Mesenchymal stem cell (in vitro differentiated cells and primary cell): ENCODE measurements at regions not wholly inside any gene's neighbourhood (a gene's known extent, or its start where the extent isn't known, plus 50 kb on each side); places are given as distances from the start of the nearest gene placed in this dataset.

Source experiments
- DNase-seq: peaks from one replicate; pipeline ENCODE4 v3.0.0-alpha.2; 2013
- H2AFZ ChIP-seq: one replicate; pipeline ENCODE4 v1.6.1; 2013; ENCODE audit warnings: low read depth, mild to moderate bottlenecking, control low read depth, inconsistent platforms, low read length, moderate library complexity
- H2AK5ac ChIP-seq: 2 replicates; pipeline ENCODE4 v1.6.1; 2013; ENCODE audit warnings: low read length, moderate library complexity, mild to moderate bottlenecking, inconsistent platforms; ENCODE audit not compliant: severe bottlenecking
- H2BK120ac ChIP-seq: one replicate; pipeline ENCODE4 v1.6.1; 2013; ENCODE audit warnings: low read depth, mild to moderate bottlenecking, inconsistent platforms, low read length, moderate library complexity
- H2BK12ac ChIP-seq, 2 experiments: one replicate each; pipeline ENCODE4 v1.6.1; 2013; ENCODE audit warnings: inconsistent platforms in 2 of 2, low read length in 2 of 2, mild to moderate bottlenecking in 2 of 2, moderate library complexity in 2 of 2, control low read depth in 1 of 2
- H2BK15ac ChIP-seq: one replicate; pipeline ENCODE4 v1.6.1; 2013; ENCODE audit warnings: mild to moderate bottlenecking, low read depth, inconsistent platforms; ENCODE audit not compliant: poor library complexity, severe bottlenecking
- H2BK5ac ChIP-seq: 2 replicates; pipeline ENCODE4 v1.6.1; 2013; ENCODE audit warnings: low read depth, mild to moderate bottlenecking, low read length, control low read depth, inconsistent platforms; ENCODE audit not compliant: poor library complexity, severe bottlenecking
- H3K14ac ChIP-seq, 2 experiments: one replicate each; pipeline ENCODE4 v1.6.1; 2013; ENCODE audit warnings: inconsistent platforms in 2 of 2, low read length in 2 of 2, control low read depth in 1 of 2, mild to moderate bottlenecking in 1 of 2, moderate library complexity in 1 of 2
- H3K18ac ChIP-seq, 2 experiments: one replicate each; pipeline ENCODE4 v1.6.1; 2013; ENCODE audit warnings: inconsistent platforms in 2 of 2, low read length in 2 of 2, control low read depth in 1 of 2, low read depth in 1 of 2, mild to moderate bottlenecking in 1 of 2
- H3K23ac ChIP-seq, 2 experiments: one replicate each; pipeline ENCODE4 v1.6.1; 2013; ENCODE audit warnings: inconsistent platforms in 2 of 2, low read length in 2 of 2, mild to moderate bottlenecking in 2 of 2, moderate library complexity in 2 of 2, control low read depth in 1 of 2
- H3K27ac ChIP-seq: 2 replicates; pipeline ENCODE4 v1.5.1; 2013; ENCODE audit warnings: mild to moderate bottlenecking, moderate library complexity, low read length, control low read depth, inconsistent platforms; ENCODE audit not compliant: poor library complexity, severe bottlenecking
- H3K27me3 ChIP-seq, 2 experiments: 2 replicates each; pipeline versions ENCODE4 v1.6.1 to v1.7.0; 2013; ENCODE audit warnings: low read length in 2 of 2, mild to moderate bottlenecking in 2 of 2, moderate library complexity in 2 of 2, control low read depth in 1 of 2, inconsistent platforms in 1 of 2; ENCODE audit not compliant: control insufficient read depth in 1 of 2, insufficient read depth in 1 of 2
- H3K36me3 ChIP-seq, 2 experiments: 2 replicates each; pipeline versions ENCODE4 v1.6.1 to v1.7.0; 2013; ENCODE audit warnings: low read length in 2 of 2, control low read depth in 1 of 2, inconsistent platforms in 1 of 2, low read depth in 1 of 2, mild to moderate bottlenecking in 1 of 2; ENCODE audit not compliant: insufficient read depth in 2 of 2, control insufficient read depth in 1 of 2
- H3K4ac ChIP-seq, 2 experiments: one replicate each; pipeline ENCODE4 v1.6.1; 2013; ENCODE audit warnings: inconsistent platforms in 2 of 2, low read length in 2 of 2, mild to moderate bottlenecking in 2 of 2, moderate library complexity in 2 of 2, control low read depth in 1 of 2, low read depth in 1 of 2
- H3K4me1 ChIP-seq: 2 replicates; pipeline ENCODE4 v1.6.1; 2013; ENCODE audit warnings: low read depth, low read length, control low read depth; ENCODE audit not compliant: control insufficient read depth, insufficient read depth
- H3K4me2 ChIP-seq: 2 replicates; pipeline ENCODE4 v1.6.1; 2013; ENCODE audit warnings: low read length, mild to moderate bottlenecking, inconsistent platforms; ENCODE audit not compliant: poor library complexity, severe bottlenecking
- H3K4me3 ChIP-seq, 2 experiments: 2 replicates each; pipeline versions ENCODE4 v1.5.1 to v1.7.0; 2013; ENCODE audit warnings: low read length in 2 of 2, mild to moderate bottlenecking in 2 of 2, control low read depth in 1 of 2, low read depth in 1 of 2; ENCODE audit not compliant: insufficient read depth in 1 of 2
- H3K79me1 ChIP-seq: replicated peaks from 2 replicates; pipeline ENCODE4 v1.6.1; 2013; ENCODE audit warnings: mild to moderate bottlenecking, control low read depth, low read length, inconsistent platforms; ENCODE audit not compliant: poor library complexity, severe bottlenecking
- H3K9ac ChIP-seq: 2 replicates; pipeline ENCODE4 v1.7.0; 2013; ENCODE audit warnings: mild to moderate bottlenecking, low read length, moderate library complexity
- H3K9me3 ChIP-seq: 2 replicates; pipeline ENCODE4 v1.7.0; 2013; ENCODE audit warnings: mild to moderate bottlenecking, low read length; ENCODE audit not compliant: control insufficient read depth
- H4K8ac ChIP-seq: one replicate; pipeline ENCODE4 v1.6.1; 2013; ENCODE audit warnings: inconsistent platforms, mild to moderate bottlenecking, low read length, moderate library complexity
- H4K91ac ChIP-seq: one replicate; pipeline ENCODE4 v1.6.1; 2013; ENCODE audit warnings: mild to moderate bottlenecking, low read length, inconsistent platforms
- WGBS: methylation state at CpG from one replicate; pipeline ENCODE4 v1.1.7; 2013; ENCODE audit warnings: mixed read lengths; 5-methylcytosine and 5-hydroxymethylcytosine counted together

DNA sequence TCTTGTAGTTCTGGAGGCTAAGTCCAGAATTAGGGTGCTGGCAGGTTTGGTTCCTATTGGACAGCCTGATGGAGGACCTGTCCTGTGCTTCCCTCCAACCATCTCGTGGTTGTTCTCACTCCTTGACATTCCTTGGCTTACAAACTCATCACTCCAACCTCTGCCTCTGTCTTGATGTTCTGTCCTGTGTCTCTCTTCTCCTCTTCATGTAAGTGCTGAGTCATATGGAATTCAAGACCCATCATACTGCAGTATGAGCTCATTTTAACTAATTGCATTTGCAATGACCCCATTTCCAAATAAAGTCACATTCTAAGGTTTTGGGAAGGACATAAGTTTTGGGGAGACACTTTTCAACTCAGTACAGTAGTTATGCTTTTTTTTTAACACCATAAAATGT, 374.7 kb downstream of the TRIB2 start:
- Histone ChIP-seq H2BK120ac (no peak overlapping the region), H2AFZ (no peak overlapping the region), H3K27ac (no peak overlapping the region), H3K4ac (no peak overlapping the region), H3K4me3 (no peak overlapping the region), H3K23ac (no peak overlapping the region), H2BK5ac (no peak overlapping the region), H3K4me2 (no peak overlapping the region), H3K9ac (no peak overlapping the region), H3K18ac (no peak overlapping the region), H3K14ac (no peak overlapping the region), H2AK5ac (no peak overlapping the region), H4K8ac (no peak overlapping the region), H3K4me1 (no peaks in the 10 kb centered on the region), H3K36me3 (no peaks in the 10 kb centered on the region), H3K79me1 (no peaks in the 10 kb centered on the region), H2BK12ac (no peak overlapping the region), H3K27me3 (no peaks in the 10 kb centered on the region), H3K9me3 (no peaks in the 10 kb centered on the region), H4K91ac (no peak overlapping the region), H2BK15ac (no peak overlapping the region)
- 0% methylated on average over 1 of the region's 1 CpG for WGBS
- DNase-seq: peak; percentile 21

GRCh38 chr2:13091861-13092378, 375.2 kb downstream of the TRIB2 start:
- H3K4me3 ChIP-seq: no peak overlapping the region
- no peak overlapping the region for H2BK15ac ChIP-seq
- no peak overlapping the region for H4K91ac ChIP-seq
- no peaks in the 10 kb centered on the region for H3K36me3 ChIP-seq
- no peak overlapping the region for H3K4me2 ChIP-seq
- H3K14ac ChIP-seq: no peak overlapping the region
- no peak overlapping the region for H2BK120ac ChIP-seq
- no peaks in the 10 kb centered on the region for H3K4me1 ChIP-seq
- H3K9me3 ChIP-seq: no peaks in the 10 kb centered on the region
- H2AFZ ChIP-seq: no peak overlapping the region
- no peak overlapping the region for H3K27ac ChIP-seq
- H3K9ac ChIP-seq: no peak overlapping the region
- H3K23ac ChIP-seq: no peak overlapping the region
- no peak for DNase-seq
- H3K27me3 ChIP-seq: no peaks in the 10 kb centered on the region
- no peak overlapping the region for H3K18ac ChIP-seq
- H2BK12ac ChIP-seq: no peak overlapping the region
- no peak overlapping the region for H2AK5ac ChIP-seq
- no peak overlapping the region for H2BK5ac ChIP-seq
- no CpG with 5 or more reads among the region's 2 CpGs for WGBS
- no peaks in the 10 kb centered on the region for H3K79me1 ChIP-seq
- no peak overlapping the region for H4K8ac ChIP-seq
- H3K4ac ChIP-seq: no peak overlapping the region

DNA sequence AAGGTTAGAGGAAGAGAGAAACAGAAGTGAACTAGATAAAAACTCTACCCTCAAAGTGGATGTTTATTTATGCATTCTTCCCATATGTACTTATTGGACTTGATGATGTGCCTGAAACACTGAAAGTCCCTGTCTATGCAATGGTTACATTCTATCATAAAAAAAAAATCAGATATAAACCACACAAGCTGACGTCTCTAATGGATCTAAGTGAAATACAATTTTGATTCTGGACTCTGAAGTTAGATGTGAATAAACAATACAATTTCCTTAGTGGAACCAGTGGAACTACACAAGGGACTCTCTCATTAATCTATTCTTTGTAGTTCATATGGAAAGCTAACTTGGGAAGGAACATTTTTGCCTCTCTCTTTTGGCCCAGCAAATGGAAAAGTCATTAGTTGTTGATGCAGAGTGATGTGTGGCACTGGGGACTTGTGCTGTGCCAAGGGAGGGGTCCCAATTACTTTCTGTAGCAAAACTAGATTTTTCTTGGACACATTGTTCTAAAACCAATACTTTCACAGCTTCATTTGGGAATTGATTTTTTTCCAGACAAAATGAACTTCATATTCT, 376.8 kb downstream of the TRIB2 start:
- H3K9ac ChIP-seq: no peak overlapping the region
- DNase-seq: no peak
- H4K8ac ChIP-seq: no peak overlapping the region
- no peak overlapping the region for H3K4ac ChIP-seq
- H3K27me3 ChIP-seq: no peaks in the 10 kb centered on the region
- H3K79me1 ChIP-seq: no peaks in the 10 kb centered on the region
- no peak overlapping the region for H2BK5ac ChIP-seq
- H3K4me2 ChIP-seq: no peak overlapping the region
- H3K23ac ChIP-seq: no peak overlapping the region
- no peak overlapping the region for H3K27ac ChIP-seq
- no peak overlapping the region for H3K14ac ChIP-seq
- H3K18ac ChIP-seq: no peak overlapping the region
- no peaks in the 10 kb centered on the region for H3K4me1 ChIP-seq
- no peak overlapping the region for H2AK5ac ChIP-seq
- H3K4me3 ChIP-seq: no peak overlapping the region
- H2AFZ ChIP-seq: no peak overlapping the region
- no peaks in the 10 kb centered on the region for H3K9me3 ChIP-seq
- H2BK12ac ChIP-seq: no peak overlapping the region
- no peak overlapping the region for H2BK15ac ChIP-seq
- no peaks in the 10 kb centered on the region for H3K36me3 ChIP-seq
- H4K91ac ChIP-seq: no peak overlapping the region
- no peak overlapping the region for H2BK120ac ChIP-seq
- whole genome bisulfite sequencing: no CpG with 5 or more reads among the region's 1 CpG

DNA sequence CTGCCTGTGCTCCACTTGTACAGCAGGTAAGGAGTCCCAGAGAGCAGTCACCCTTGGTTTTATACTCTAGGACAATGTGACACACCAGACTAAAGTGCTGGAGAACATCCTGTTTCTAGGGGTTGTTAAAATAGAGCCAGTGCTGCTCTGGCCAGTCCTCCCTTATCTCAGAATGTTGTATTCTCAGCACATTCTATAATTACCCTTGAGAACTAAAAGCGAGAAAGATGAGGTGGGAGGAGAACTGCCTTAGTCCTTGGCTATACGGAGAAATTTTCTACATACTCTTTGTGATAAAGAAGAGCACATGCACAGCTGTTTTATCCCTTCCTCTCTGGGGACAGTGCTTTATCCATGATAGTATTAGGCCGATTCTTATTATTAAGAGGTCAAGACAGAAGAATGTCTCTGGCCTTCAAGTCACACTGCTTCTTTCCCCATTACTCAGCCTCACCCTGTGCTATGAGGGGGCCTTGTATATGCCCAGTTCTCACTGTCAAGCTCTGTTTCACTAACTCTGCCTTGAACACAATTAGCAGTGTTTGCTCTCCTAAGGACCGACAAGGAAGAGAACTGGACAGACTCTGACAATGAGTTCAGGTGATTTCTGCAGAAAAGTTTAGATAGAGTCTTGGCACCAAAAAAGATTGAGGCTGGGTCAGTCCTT, 385.8 kb downstream of the TRIB2 start:
- no peak overlapping the region for H3K4me2 ChIP-seq
- H3K23ac ChIP-seq: no peak overlapping the region
- no peak overlapping the region for H3K4ac ChIP-seq
- H3K9me3 ChIP-seq: no peaks in the 10 kb centered on the region
- H3K79me1 ChIP-seq: no peaks in the 10 kb centered on the region
- H2AK5ac ChIP-seq: no peak overlapping the region
- H2BK15ac ChIP-seq: no peak overlapping the region
- H3K18ac ChIP-seq: no peak overlapping the region
- 79% methylated on average over 2 of the region's 4 CpGs for WGBS
- no peak overlapping the region for H3K27ac ChIP-seq
- H3K36me3 ChIP-seq: no peaks in the 10 kb centered on the region
- no peak overlapping the region for H4K8ac ChIP-seq
- DNase-seq: no peak
- no peak overlapping the region for H3K9ac ChIP-seq
- no peak overlapping the region for H2AFZ ChIP-seq
- H3K14ac ChIP-seq: no peak overlapping the region
- no peaks in the 10 kb centered on the region for H3K27me3 ChIP-seq
- H2BK5ac ChIP-seq: no peak overlapping the region
- no peak overlapping the region for H2BK12ac ChIP-seq
- H3K4me3 ChIP-seq: no peak overlapping the region
- H2BK120ac ChIP-seq: no peak overlapping the region
- no peak overlapping the region for H4K91ac ChIP-seq
- no peaks in the 10 kb centered on the region for H3K4me1 ChIP-seq
